ENCODE measurements at regions not wholly inside any gene's neighbourhood (a gene's known extent, or its start where the extent isn't known, plus 50 kb on each side); places are given as distances from the start of the nearest gene placed in this dataset.

DNA sequence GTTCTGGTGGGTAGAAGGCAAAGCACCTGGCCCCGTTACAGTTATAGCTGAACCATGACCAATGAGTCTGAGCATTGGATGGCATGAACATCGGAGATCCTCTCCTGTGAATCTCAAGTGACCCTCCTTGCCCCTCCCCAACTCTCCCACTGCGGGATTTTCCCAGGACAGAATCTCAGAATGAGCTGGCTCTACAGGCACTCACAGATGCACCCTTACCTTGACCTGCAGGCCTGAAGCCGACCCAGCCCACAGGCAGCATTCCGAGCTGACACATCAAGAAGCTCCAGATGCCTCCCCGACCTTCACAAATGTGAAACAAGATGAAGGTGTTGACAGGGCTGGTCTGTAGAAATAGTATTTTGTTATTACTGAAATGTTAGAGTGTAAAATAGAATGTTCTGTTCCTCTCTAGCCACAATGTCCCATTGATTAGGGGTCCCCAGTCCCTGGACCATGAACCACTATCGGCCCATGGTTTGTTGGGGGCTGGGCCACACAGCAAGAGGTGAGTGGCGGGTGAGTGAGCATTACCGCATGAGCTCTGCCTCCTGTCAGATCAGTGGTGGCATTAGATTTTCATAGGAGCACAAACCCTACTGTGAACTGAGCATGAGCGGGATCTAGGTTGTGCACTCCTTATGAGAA is 263.4 kb downstream of the AUH start:
- DNase-seq (no peak), ATAC-seq (ENCODE audit: insufficient read depth, low read depth) (no peak)
- Histone ChIP-seq H3K79me2 (ENCODE audit: insufficient read depth, low read length) (no peaks in the 10 kb centered on the region), H3K27ac (ENCODE audit: low read length) (no peak overlapping the region), H3K4me3 (ENCODE audit: low read depth in 1 of 2, low read length in 2 of 2) (no peak overlapping the region), H3K27me3 (ENCODE audit: insufficient read depth, low read length, poor library complexity) (peaks cover 17% of the 10 kb centered on the region), H3K4me1 (ENCODE audit: insufficient read depth, low read length) (peaks cover 14% of the 10 kb centered on the region), H3K4me2 (ENCODE audit: insufficient read depth, low read length) (no peak overlapping the region), H3K36me3 (ENCODE audit: insufficient read depth, low read length) (no peaks in the 10 kb centered on the region), H2AFZ (ENCODE audit: low read depth, low read length) (no peak overlapping the region), H3K9me3 (ENCODE audit: insufficient read depth, low read length, severe bottlenecking) (no peaks in the 10 kb centered on the region), H3K9ac (ENCODE audit: low read depth, low read length) (no peak overlapping the region), H4K20me1 (ENCODE audit: insufficient read depth, low read length) (no peaks in the 10 kb centered on the region; the same call in 1 of the 2 replicates)
- TF ChIP-seq, protein P1, sequence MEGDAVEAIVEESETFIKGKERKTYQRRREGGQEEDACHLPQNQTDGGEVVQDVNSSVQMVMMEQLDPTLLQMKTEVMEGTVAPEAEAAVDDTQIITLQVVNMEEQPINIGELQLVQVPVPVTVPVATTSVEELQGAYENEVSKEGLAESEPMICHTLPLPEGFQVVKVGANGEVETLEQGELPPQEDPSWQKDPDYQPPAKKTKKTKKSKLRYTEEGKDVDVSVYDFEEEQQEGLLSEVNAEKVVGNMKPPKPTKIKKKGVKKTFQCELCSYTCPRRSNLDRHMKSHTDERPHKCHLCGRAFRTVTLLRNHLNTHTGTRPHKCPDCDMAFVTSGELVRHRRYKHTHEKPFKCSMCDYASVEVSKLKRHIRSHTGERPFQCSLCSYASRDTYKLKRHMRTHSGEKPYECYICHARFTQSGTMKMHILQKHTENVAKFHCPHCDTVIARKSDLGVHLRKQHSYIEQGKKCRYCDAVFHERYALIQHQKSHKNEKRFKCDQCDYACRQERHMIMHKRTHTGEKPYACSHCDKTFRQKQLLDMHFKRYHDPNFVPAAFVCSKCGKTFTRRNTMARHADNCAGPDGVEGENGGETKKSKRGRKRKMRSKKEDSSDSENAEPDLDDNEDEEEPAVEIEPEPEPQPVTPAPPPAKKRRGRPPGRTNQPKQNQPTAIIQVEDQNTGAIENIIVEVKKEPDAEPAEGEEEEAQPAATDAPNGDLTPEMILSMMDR (IDR thresholded peaks at IDR 0.05; ENCODE audit: borderline replicate concordance, extremely low read depth, low read length, poor library complexity, severe bottlenecking): no peak
- TF ChIP-seq EZH2 (IDR thresholded peaks at IDR 0.05; ENCODE audit: borderline replicate concordance, low read depth, low read length, severe bottlenecking): no peak

- no peak overlapping the region for H3K4me3 ChIP-seq (ENCODE audit: low read depth in 1 of 2, low read length in 2 of 2)
- peaks cover 14% of the 10 kb centered on the region for H3K4me1 ChIP-seq (ENCODE audit: insufficient read depth, low read length)
- H4K20me1 ChIP-seq (ENCODE audit: insufficient read depth, low read length): no peaks in the 10 kb centered on the region; the same call in 1 of the 2 replicates
- H3K9ac ChIP-seq (ENCODE audit: low read depth, low read length): no peak overlapping the region
- DNase-seq (no peak), ATAC-seq (ENCODE audit: insufficient read depth, low read depth) (no peak)
- H3K27me3 ChIP-seq (ENCODE audit: insufficient read depth, low read length, poor library complexity): peaks cover 17% of the 10 kb centered on the region
- H3K27ac ChIP-seq (ENCODE audit: low read length): no peak overlapping the region
- no peaks in the 10 kb centered on the region for H3K9me3 ChIP-seq (ENCODE audit: insufficient read depth, low read length, severe bottlenecking)
- no peaks in the 10 kb centered on the region for H3K79me2 ChIP-seq (ENCODE audit: insufficient read depth, low read length)
- H3K4me2 ChIP-seq (ENCODE audit: insufficient read depth, low read length): no peak overlapping the region
- H3K36me3 ChIP-seq (ENCODE audit: insufficient read depth, low read length): no peaks in the 10 kb centered on the region
- no peak overlapping the region for H2AFZ ChIP-seq (ENCODE audit: low read depth, low read length)
- no peak for TF ChIP-seq EZH2 (IDR thresholded peaks at IDR 0.05; ENCODE audit: borderline replicate concordance, low read depth, low read length, severe bottlenecking)
- TF ChIP-seq, protein P1 (IDR thresholded peaks at IDR 0.05; ENCODE audit: borderline replicate concordance, extremely low read depth, low read length, poor library complexity, severe bottlenecking): no peak
These were observed 262.3 kb downstream of the AUH start for GRCh38 chr9:91099436-91099835.

DNA sequence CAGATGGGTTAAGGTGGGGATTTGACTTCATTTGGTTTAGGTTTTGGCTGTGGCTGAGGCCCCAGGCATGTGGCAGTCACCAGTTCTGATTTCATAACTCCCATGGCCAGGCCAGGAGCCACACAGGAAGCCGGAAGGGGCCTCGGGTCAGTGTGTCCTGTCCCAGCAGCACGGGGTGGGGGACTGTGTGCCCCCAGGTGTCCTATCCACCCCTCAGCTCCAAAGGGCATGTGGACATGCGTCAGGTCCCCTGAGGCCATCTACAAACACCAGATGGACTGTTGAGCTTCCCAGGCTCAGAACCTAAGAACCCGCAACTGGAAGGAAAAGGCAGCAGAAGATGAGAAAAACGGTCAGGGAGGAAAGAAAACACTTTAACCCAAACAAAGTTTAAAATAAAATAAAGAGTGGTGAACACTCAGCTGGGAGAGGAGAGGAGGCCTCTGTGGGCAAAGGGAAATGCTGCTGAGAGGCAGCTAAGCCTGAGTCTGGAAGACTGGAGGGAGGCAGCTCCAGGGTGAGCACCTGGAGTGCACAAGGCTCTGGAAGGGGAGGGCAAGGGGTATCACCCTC is 260.8 kb downstream of the AUH start:
- H3K4me3 ChIP-seq (ENCODE audit: low read depth in 1 of 2, low read length in 2 of 2): no peak overlapping the region
- H2AFZ ChIP-seq (ENCODE audit: low read depth, low read length): no peak overlapping the region
- no peaks in the 10 kb centered on the region for H3K9me3 ChIP-seq (ENCODE audit: insufficient read depth, low read length, severe bottlenecking)
- H3K27me3 ChIP-seq (ENCODE audit: insufficient read depth, low read length, poor library complexity): peaks cover 17% of the 10 kb centered on the region
- H3K79me2 ChIP-seq (ENCODE audit: insufficient read depth, low read length): no peaks in the 10 kb centered on the region
- ATAC-seq (ENCODE audit: insufficient read depth, low read depth) (no peak), DNase-seq (no peak)
- peaks cover 14% of the 10 kb centered on the region for H3K4me1 ChIP-seq (ENCODE audit: insufficient read depth, low read length)
- no peak overlapping the region for H3K9ac ChIP-seq (ENCODE audit: low read depth, low read length)
- no peak overlapping the region for H3K4me2 ChIP-seq (ENCODE audit: insufficient read depth, low read length)
- H3K27ac ChIP-seq (ENCODE audit: low read length): no peak overlapping the region
- H3K36me3 ChIP-seq (ENCODE audit: insufficient read depth, low read length): no peaks in the 10 kb centered on the region
- H4K20me1 ChIP-seq (ENCODE audit: insufficient read depth, low read length): no peaks in the 10 kb centered on the region; the same call in 1 of the 2 replicates
- no peak for TF ChIP-seq EZH2 (IDR thresholded peaks at IDR 0.05; ENCODE audit: borderline replicate concordance, low read depth, low read length, severe bottlenecking)
- TF ChIP-seq, protein P1 (IDR thresholded peaks at IDR 0.05; ENCODE audit: borderline replicate concordance, extremely low read depth, low read length, poor library complexity, severe bottlenecking): no peak

Measured in DND-41 (cell line).